ENCODE measurements at regions not wholly inside any gene's neighbourhood (a gene's known extent, or its start where the extent isn't known, plus 50 kb on each side); places are given as distances from the start of the nearest gene placed in this dataset.

DNA sequence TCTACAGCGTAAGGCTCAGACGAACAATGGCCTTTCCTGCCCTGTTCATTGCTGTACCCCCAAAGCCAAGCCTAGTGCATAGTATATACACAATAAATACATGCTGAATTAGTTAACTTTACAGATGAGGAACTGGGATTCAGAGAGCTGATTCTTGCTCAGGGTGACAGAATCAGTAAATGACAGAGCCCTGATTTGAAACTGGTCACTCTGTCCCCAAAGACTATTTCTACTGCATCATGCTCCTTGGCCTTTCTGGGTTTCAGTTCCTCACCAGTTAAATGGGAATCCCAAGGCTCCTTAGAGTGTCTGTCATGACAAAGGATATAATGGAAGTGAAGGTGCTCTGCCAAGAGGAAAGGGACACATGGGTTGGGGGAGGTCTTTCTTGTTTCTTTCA, 50.5 kb upstream of the TSKU start:
- no peak for DNase-seq
- H3K9me3 ChIP-seq (ENCODE audit: control insufficient read depth, low read length), result no peaks in the 10 kb centered on the region
- no peaks in the 10 kb centered on the region for H3K4me1 ChIP-seq (ENCODE audit: control insufficient read depth in 1 of 2, insufficient read depth in 2 of 2, low read length in 2 of 2)
- no peaks in the 10 kb centered on the region for H3K27me3 ChIP-seq (ENCODE audit: control insufficient read depth in 1 of 2, insufficient read depth in 2 of 2, low read length in 1 of 2)
- intact Hi-C loops (cut with DNase I), result loop anchor here (5.0 to 10.0 kb wide), 2 partner anchors 185 to 372 kb away; partner anchors contain the start of gene OMP (in 1 of the 2)
- H3K36me3 ChIP-seq (ENCODE audit: control insufficient read depth in 1 of 2, insufficient read depth in 2 of 2, low read length in 1 of 2), result no peaks in the 10 kb centered on the region
- no peak overlapping the region for H3K27ac ChIP-seq (ENCODE audit: low read depth in 1 of 2, low read length in 2 of 2)
- 92 to 93% methylated on average over 2 of the region's 2 CpGs for WGBS, 2 donors
- H3K4me3 ChIP-seq (ENCODE audit: low read length in 2 of 2), result no peak overlapping the region
- ATAC-seq (ENCODE audit: low FRiP score), result no peak

Measured in aorta (tissue), 5 donors.